OCI-LY3 (cell line): ENCODE measurements at regions not wholly inside any gene's neighbourhood (a gene's known extent, or its start where the extent isn't known, plus 50 kb on each side); places are given as distances from the start of the nearest gene placed in this dataset.

Source experiments
- CTCF ChIP-seq: fragments of 200-600, 300-600 bp; sonication (generic); IDR thresholded peaks from 2 replicates; pipeline ENCODE4 v1.5.1; 2014; ENCODE audit warnings: antibody characterized with exemption, low read length, low read depth
- EZH2phosphoT487 ChIP-seq: fragments of 200-600 bp; shearing (Covaris generic); IDR thresholded peaks from 2 replicates; pipeline ENCODE4 v1.6.1; 2018; ENCODE audit warnings: antibody characterized with exemption, mixed run types, low read depth

- TF ChIP-seq CTCF, result no peak
- no peak for TF ChIP-seq EZH2phosphoT487
Observed at GRCh38 chr4:35201403-35201802, 1042.9 kb downstream of the ARAP2 start.
